ENCODE measurements at regions not wholly inside any gene's neighbourhood (a gene's known extent, or its start where the extent isn't known, plus 50 kb on each side); places are given as distances from the start of the nearest gene placed in this dataset.

DNA sequence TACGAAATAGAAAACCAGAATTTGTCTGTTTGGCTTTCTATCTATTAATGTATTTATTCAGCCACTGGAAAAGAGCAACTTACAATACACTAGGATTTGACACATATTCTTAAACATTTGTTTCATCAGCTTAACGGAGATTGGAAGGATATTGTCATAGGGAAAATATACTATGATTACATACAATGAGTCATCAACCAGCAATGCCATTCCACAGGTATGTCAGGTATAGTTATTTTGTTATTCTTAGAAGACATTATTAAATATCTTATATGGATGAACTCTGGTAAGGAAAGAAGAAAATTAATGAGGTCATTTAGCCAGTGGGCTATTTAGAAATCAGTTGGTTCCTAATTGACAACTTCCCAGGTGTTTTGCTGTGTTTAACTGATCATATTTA lies 926.6 kb downstream of the STIM2 start:
- TF ChIP-seq GABPA (IDR thresholded peaks at IDR 0.05; ENCODE audit: low read depth) (no peak), POLR2AphosphoS5 (IDR thresholded peaks at IDR 0.05; ENCODE audit: low read depth) (no peak), SPI1 (IDR thresholded peaks at IDR 0.05; ENCODE audit: borderline replicate concordance, low read depth) (no peak)
- TF ChIP-seq, protein P1, sequence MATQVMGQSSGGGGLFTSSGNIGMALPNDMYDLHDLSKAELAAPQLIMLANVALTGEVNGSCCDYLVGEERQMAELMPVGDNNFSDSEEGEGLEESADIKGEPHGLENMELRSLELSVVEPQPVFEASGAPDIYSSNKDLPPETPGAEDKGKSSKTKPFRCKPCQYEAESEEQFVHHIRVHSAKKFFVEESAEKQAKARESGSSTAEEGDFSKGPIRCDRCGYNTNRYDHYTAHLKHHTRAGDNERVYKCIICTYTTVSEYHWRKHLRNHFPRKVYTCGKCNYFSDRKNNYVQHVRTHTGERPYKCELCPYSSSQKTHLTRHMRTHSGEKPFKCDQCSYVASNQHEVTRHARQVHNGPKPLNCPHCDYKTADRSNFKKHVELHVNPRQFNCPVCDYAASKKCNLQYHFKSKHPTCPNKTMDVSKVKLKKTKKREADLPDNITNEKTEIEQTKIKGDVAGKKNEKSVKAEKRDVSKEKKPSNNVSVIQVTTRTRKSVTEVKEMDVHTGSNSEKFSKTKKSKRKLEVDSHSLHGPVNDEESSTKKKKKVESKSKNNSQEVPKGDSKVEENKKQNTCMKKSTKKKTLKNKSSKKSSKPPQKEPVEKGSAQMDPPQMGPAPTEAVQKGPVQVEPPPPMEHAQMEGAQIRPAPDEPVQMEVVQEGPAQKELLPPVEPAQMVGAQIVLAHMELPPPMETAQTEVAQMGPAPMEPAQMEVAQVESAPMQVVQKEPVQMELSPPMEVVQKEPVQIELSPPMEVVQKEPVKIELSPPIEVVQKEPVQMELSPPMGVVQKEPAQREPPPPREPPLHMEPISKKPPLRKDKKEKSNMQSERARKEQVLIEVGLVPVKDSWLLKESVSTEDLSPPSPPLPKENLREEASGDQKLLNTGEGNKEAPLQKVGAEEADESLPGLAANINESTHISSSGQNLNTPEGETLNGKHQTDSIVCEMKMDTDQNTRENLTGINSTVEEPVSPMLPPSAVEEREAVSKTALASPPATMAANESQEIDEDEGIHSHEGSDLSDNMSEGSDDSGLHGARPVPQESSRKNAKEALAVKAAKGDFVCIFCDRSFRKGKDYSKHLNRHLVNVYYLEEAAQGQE (IDR thresholded peaks at IDR 0.05; ENCODE audit: insufficient replicate concordance, low read depth) = no peak
- TF ChIP-seq, protein P2, sequence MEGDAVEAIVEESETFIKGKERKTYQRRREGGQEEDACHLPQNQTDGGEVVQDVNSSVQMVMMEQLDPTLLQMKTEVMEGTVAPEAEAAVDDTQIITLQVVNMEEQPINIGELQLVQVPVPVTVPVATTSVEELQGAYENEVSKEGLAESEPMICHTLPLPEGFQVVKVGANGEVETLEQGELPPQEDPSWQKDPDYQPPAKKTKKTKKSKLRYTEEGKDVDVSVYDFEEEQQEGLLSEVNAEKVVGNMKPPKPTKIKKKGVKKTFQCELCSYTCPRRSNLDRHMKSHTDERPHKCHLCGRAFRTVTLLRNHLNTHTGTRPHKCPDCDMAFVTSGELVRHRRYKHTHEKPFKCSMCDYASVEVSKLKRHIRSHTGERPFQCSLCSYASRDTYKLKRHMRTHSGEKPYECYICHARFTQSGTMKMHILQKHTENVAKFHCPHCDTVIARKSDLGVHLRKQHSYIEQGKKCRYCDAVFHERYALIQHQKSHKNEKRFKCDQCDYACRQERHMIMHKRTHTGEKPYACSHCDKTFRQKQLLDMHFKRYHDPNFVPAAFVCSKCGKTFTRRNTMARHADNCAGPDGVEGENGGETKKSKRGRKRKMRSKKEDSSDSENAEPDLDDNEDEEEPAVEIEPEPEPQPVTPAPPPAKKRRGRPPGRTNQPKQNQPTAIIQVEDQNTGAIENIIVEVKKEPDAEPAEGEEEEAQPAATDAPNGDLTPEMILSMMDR (IDR thresholded peaks at IDR 0.05; ENCODE audit: insufficient read depth, low read length) = no peak
- no peak for DNase-seq (ENCODE audit: low read depth in 1 of 2, low spot score in 1 of 2)
- Histone ChIP-seq H3K27me3 (ENCODE audit: insufficient read depth, poor library complexity, severe bottlenecking) (no peaks in the 10 kb centered on the region), H3K4me3 (replicated peaks; ENCODE audit: insufficient read depth, low read length) (no peak overlapping the region), H3K27ac (replicated peaks) (no peak overlapping the region)

DNA sequence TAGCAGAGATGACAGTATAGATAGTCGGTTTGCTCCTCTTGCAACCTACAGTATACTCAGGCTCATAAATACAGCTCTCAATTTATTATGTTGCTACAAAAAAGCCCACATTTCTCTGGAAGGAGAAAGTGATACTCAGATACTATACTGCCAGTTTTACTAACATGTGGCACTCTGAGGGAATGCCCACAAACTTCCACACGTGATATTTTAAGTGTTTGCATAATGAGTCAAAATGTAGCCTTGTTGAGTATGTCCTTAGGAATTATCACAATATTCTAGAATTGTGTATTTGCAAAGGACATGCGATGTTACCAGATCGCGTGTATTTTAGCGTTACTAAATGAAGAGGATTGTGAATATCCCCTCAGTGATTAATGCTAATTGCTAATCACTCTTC lies 929.1 kb downstream of the STIM2 start:
- TF ChIP-seq SPI1 (IDR thresholded peaks at IDR 0.05; ENCODE audit: borderline replicate concordance, low read depth) (no peak), POLR2AphosphoS5 (IDR thresholded peaks at IDR 0.05; ENCODE audit: low read depth) (no peak), GABPA (IDR thresholded peaks at IDR 0.05; ENCODE audit: low read depth) (no peak)
- TF ChIP-seq, protein P2 (IDR thresholded peaks at IDR 0.05; ENCODE audit: insufficient read depth, low read length) = no peak
- TF ChIP-seq, protein P1 (IDR thresholded peaks at IDR 0.05; ENCODE audit: insufficient replicate concordance, low read depth) = no peak
- DNase-seq (ENCODE audit: low read depth in 1 of 2, low spot score in 1 of 2) = no peak
- no peak overlapping the region for H3K4me3 ChIP-seq (replicated peaks; ENCODE audit: insufficient read depth, low read length)
- no peak overlapping the region for H3K27ac ChIP-seq (replicated peaks)
- no peaks in the 10 kb centered on the region for H3K27me3 ChIP-seq (ENCODE audit: insufficient read depth, poor library complexity, severe bottlenecking)

GRCh38 chr4:27790911-27791310 lies 930.3 kb downstream of the STIM2 start:
- Histone ChIP-seq H3K4me3 (replicated peaks; ENCODE audit: insufficient read depth, low read length) (no peak overlapping the region), H3K27ac (replicated peaks) (no peak overlapping the region), H3K27me3 (ENCODE audit: insufficient read depth, poor library complexity, severe bottlenecking) (no peaks in the 10 kb centered on the region)
- no peak for DNase-seq (ENCODE audit: low read depth in 1 of 2, low spot score in 1 of 2)
- TF ChIP-seq GABPA (IDR thresholded peaks at IDR 0.05; ENCODE audit: low read depth) = no peak
- no peak for TF ChIP-seq POLR2AphosphoS5 (IDR thresholded peaks at IDR 0.05; ENCODE audit: low read depth)
- TF ChIP-seq, protein P2 (IDR thresholded peaks at IDR 0.05; ENCODE audit: insufficient read depth, low read length) = no peak
- TF ChIP-seq, protein P1 (IDR thresholded peaks at IDR 0.05; ENCODE audit: insufficient replicate concordance, low read depth) = no peak
- no peak for TF ChIP-seq SPI1 (IDR thresholded peaks at IDR 0.05; ENCODE audit: borderline replicate concordance, low read depth)

Measured in HL-60 (cell line).